ENCODE measurements at regions not wholly inside any gene's neighbourhood (a gene's known extent, or its start where the extent isn't known, plus 50 kb on each side); places are given as distances from the start of the nearest gene placed in this dataset.

- DNase-seq (ENCODE audit: low spot score): no peak
Observed at GRCh38 chr13:85379433-85379832, 419.8 kb downstream of the SLITRK6 start.

- no peak for DNase-seq (ENCODE audit: low spot score)
Observed at GRCh38 chr13:85377783-85378182, 421.4 kb downstream of the SLITRK6 start.

GRCh38 chr13:85373322-85373721 is 425.9 kb downstream of the SLITRK6 start:
- DNase-seq (ENCODE audit: low spot score): no peak

- no peak for DNase-seq (ENCODE audit: low spot score)
Observed at GRCh38 chr13:85371254-85371653, 428.0 kb downstream of the SLITRK6 start.

GRCh38 chr13:85368686-85369085 is 430.5 kb downstream of the SLITRK6 start:
- no peak for DNase-seq (ENCODE audit: low spot score)

- DNase-seq (ENCODE audit: low spot score): no peak
Observed at GRCh38 chr13:85367887-85368286, 431.3 kb downstream of the SLITRK6 start.

GRCh38 chr13:85366759-85367417 is 432.3 kb downstream of the SLITRK6 start:
- no peak for DNase-seq (ENCODE audit: low spot score)

- no peak for DNase-seq (ENCODE audit: low spot score)
Observed at GRCh38 chr13:85363504-85363903, 435.7 kb downstream of the SLITRK6 start.

GRCh38 chr13:85362980-85363379 is 436.2 kb downstream of the SLITRK6 start:
- no peak for DNase-seq (ENCODE audit: low spot score)

- DNase-seq (ENCODE audit: low spot score): no peak
Observed at GRCh38 chr13:85347251-85347650, 452.0 kb downstream of the SLITRK6 start.

- no peak for DNase-seq (ENCODE audit: low spot score)
Observed at GRCh38 chr13:85334187-85334586, 465.0 kb downstream of the SLITRK6 start.

- DNase-seq (ENCODE audit: low spot score): no peak
Observed at GRCh38 chr13:85333506-85334020, 465.7 kb downstream of the SLITRK6 start.

GRCh38 chr13:85332615-85333014 is 466.6 kb downstream of the SLITRK6 start:
- no peak for DNase-seq (ENCODE audit: low spot score)

- no peak for DNase-seq (ENCODE audit: low spot score)
Observed at GRCh38 chr13:85321734-85322133, 477.5 kb downstream of the SLITRK6 start.

- no peak for DNase-seq (ENCODE audit: low spot score)
Observed at GRCh38 chr13:85317781-85318180, 481.4 kb downstream of the SLITRK6 start.

GRCh38 chr13:85316506-85317025 is 482.7 kb downstream of the SLITRK6 start:
- DNase-seq (ENCODE audit: low spot score): no peak

GRCh38 chr13:85314686-85315085 is 484.5 kb downstream of the SLITRK6 start:
- DNase-seq (ENCODE audit: low spot score): no peak

GRCh38 chr13:85313761-85314503 is 485.3 kb downstream of the SLITRK6 start:
- peak; percentile 7 for DNase-seq (ENCODE audit: low spot score)

- DNase-seq (ENCODE audit: low spot score): no peak
Observed at GRCh38 chr13:85312071-85312470, 487.1 kb downstream of the SLITRK6 start.

- no peak for DNase-seq (ENCODE audit: low spot score)
Observed at GRCh38 chr13:85303630-85304029, 495.6 kb downstream of the SLITRK6 start.

GRCh38 chr13:85298387-85298924 is 500.8 kb downstream of the SLITRK6 start:
- DNase-seq (ENCODE audit: low spot score): no peak

GRCh38 chr13:85288698-85289097 is 510.5 kb downstream of the SLITRK6 start:
- DNase-seq (ENCODE audit: low spot score): no peak

- DNase-seq (ENCODE audit: low spot score): no peak
Observed at GRCh38 chr13:85287528-85287927, 511.7 kb downstream of the SLITRK6 start.
